Dendritic cell treated with granulocyte-macrophage colony-stimulating factor and Interleukin-4, amounts not matched to agents 40 ng/mL and 50 ng/mL, for 4 days (primary cell): ENCODE measurements at regions not wholly inside any gene's neighbourhood (a gene's known extent, or its start where the extent isn't known, plus 50 kb on each side); places are given as distances from the start of the nearest gene placed in this dataset.

Source experiments
- H3K27ac Mint-ChIP-seq: one replicate; pipeline ENCODE4 v1.8.0; 2022; ENCODE audit warnings: mild to moderate bottlenecking, mixed read lengths
- H3K27me3 Mint-ChIP-seq: one replicate; pipeline ENCODE4 v1.8.0; 2022; ENCODE audit warnings: mild to moderate bottlenecking, mixed read lengths
- H3K36me3 Mint-ChIP-seq: one replicate; pipeline ENCODE4 v1.8.0; 2022; ENCODE audit warnings: low read depth, mixed read lengths
- H3K4me1 Mint-ChIP-seq: one replicate; pipeline ENCODE4 v1.8.0; 2022; ENCODE audit warnings: low read depth, mixed read lengths
- H3K4me3 Mint-ChIP-seq: one replicate; pipeline ENCODE4 v1.8.0; 2022; ENCODE audit warnings: mild to moderate bottlenecking, moderate library complexity, mixed read lengths
- H3K9me3 Mint-ChIP-seq: one replicate; pipeline ENCODE4 v1.8.0; 2022; ENCODE audit warnings: mixed read lengths
- intact Hi-C: fragments of 100-400 bp; cut with micrococcal nuclease; formaldehyde crosslinking; loops from one replicate; pipeline ENCODE4 v1.15.0; 2022

DNA sequence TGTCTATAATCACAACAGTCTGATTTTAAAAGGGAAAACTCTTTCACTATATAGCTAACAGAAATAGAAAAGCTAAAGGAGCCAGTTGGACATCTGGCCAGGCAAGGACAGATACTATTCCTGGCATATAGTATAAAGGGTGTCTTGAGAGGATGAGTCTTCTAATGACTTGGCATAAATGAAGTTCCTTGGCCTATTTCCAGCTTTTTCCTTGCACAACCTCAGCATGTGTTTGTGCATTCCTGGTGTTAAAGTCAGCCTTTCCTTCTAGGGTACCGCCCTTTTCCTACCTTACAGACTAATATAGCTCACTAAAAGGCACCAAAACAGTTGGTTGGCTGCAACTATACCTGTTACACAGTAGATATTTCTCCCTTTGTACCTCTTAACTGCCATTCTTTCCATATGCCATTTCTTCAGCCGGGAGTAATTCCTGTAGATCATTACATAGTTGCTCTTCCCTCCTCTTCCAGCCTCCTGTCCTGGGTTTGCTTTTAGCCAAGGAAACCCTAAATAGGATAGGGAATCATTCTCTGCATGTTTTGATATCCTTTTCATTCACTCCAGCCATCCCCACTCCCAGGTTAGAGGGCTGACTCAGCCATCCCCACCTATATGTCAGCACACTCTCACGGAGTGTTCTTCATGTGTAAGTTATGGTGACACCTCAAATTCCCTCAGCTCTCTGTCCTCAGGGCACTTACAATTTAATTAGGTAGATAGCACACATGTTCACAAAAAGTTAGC lies 102.1 kb upstream of the MDFIC start:
- H3K4me1 Mint-ChIP-seq: no peaks in the 10 kb centered on the region
- H3K4me3 Mint-ChIP-seq: no peak overlapping the region
- H3K36me3 Mint-ChIP-seq: no peaks in the 10 kb centered on the region
- no peak overlapping the region for H3K27ac Mint-ChIP-seq
- H3K9me3 Mint-ChIP-seq: no peaks in the 10 kb centered on the region
- intact Hi-C loops: no loop called here
- no peaks in the 10 kb centered on the region for H3K27me3 Mint-ChIP-seq

GRCh38 chr7:114821030-114821900 lies 100.6 kb upstream of the MDFIC start:
- H3K27ac Mint-ChIP-seq: no peak overlapping the region
- peaks cover 8% of the 10 kb centered on the region for H3K9me3 Mint-ChIP-seq
- no peak overlapping the region for H3K4me3 Mint-ChIP-seq
- H3K4me1 Mint-ChIP-seq: no peaks in the 10 kb centered on the region
- no peaks in the 10 kb centered on the region for H3K36me3 Mint-ChIP-seq
- intact Hi-C loops: no loop called here
- no peaks in the 10 kb centered on the region for H3K27me3 Mint-ChIP-seq

GRCh38 chr7:114822131-114822530 lies 99.8 kb upstream of the MDFIC start:
- H3K27ac Mint-ChIP-seq: no peak overlapping the region
- H3K4me1 Mint-ChIP-seq: no peaks in the 10 kb centered on the region
- intact Hi-C loops: no loop called here
- H3K4me3 Mint-ChIP-seq: no peak overlapping the region
- no peaks in the 10 kb centered on the region for H3K36me3 Mint-ChIP-seq
- peaks cover 9% of the 10 kb centered on the region for H3K9me3 Mint-ChIP-seq
- no peaks in the 10 kb centered on the region for H3K27me3 Mint-ChIP-seq

GRCh38 chr7:114822844-114823243 lies 99.0 kb upstream of the MDFIC start:
- intact Hi-C loops: no loop called here
- no peaks in the 10 kb centered on the region for H3K36me3 Mint-ChIP-seq
- no peak overlapping the region for H3K4me3 Mint-ChIP-seq
- no peak overlapping the region for H3K27ac Mint-ChIP-seq
- no peaks in the 10 kb centered on the region for H3K27me3 Mint-ChIP-seq
- peaks cover 9% of the 10 kb centered on the region for H3K9me3 Mint-ChIP-seq
- no peaks in the 10 kb centered on the region for H3K4me1 Mint-ChIP-seq

- Mint-ChIP-seq H3K36me3 (no peaks in the 10 kb centered on the region), H3K27ac (no peak overlapping the region), H3K4me1 (no peaks in the 10 kb centered on the region), H3K4me3 (no peak overlapping the region), H3K9me3 (peaks cover 9% of the 10 kb centered on the region), H3K27me3 (no peaks in the 10 kb centered on the region)
- intact Hi-C loops: no loop called here
Observed at GRCh38 chr7:114823290-114823689, 98.6 kb upstream of the MDFIC start.

- H3K4me3 Mint-ChIP-seq: no peak overlapping the region
- no peak overlapping the region for H3K27ac Mint-ChIP-seq
- no peaks in the 10 kb centered on the region for H3K4me1 Mint-ChIP-seq
- intact Hi-C loops: no loop called here
- peaks cover 9% of the 10 kb centered on the region for H3K9me3 Mint-ChIP-seq
- H3K36me3 Mint-ChIP-seq: no peaks in the 10 kb centered on the region
- H3K27me3 Mint-ChIP-seq: no peaks in the 10 kb centered on the region
Observed at GRCh38 chr7:114825423-114825951, 96.4 kb upstream of the MDFIC start.

DNA sequence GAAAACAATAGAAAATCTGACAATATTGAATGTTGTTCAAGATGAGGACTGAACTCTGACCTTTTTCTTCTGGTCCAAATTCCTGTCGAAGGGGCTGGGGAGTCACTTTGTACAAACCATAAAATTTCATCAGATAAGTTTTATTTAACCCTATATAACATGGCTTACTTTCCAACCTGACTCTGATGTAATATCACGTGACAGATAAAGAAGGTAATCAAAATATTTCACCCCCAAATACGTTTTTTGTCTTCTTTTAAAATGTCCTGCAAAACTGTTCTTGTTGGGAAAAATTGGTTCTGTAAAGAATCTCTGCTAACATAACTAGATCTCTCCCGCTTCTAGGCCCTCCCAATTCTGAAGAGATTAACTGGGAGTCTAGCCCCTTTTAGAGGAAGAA lies 90.9 kb upstream of the MDFIC start:
- H3K36me3 Mint-ChIP-seq: no peaks in the 10 kb centered on the region
- peaks cover 5% of the 10 kb centered on the region for H3K9me3 Mint-ChIP-seq
- no peak overlapping the region for H3K4me3 Mint-ChIP-seq
- no peaks in the 10 kb centered on the region for H3K27me3 Mint-ChIP-seq
- no peaks in the 10 kb centered on the region for H3K4me1 Mint-ChIP-seq
- intact Hi-C loops: no loop called here
- no peak overlapping the region for H3K27ac Mint-ChIP-seq

GRCh38 chr7:114832906-114833595 lies 88.8 kb upstream of the MDFIC start:
- Mint-ChIP-seq H3K27me3 (no peaks in the 10 kb centered on the region), H3K9me3 (no peaks in the 10 kb centered on the region), H3K27ac (no peak overlapping the region), H3K4me1 (no peaks in the 10 kb centered on the region), H3K36me3 (no peaks in the 10 kb centered on the region), H3K4me3 (no peak overlapping the region)
- intact Hi-C loops: no loop called here

- no peaks in the 10 kb centered on the region for H3K36me3 Mint-ChIP-seq
- no peaks in the 10 kb centered on the region for H3K4me1 Mint-ChIP-seq
- no peaks in the 10 kb centered on the region for H3K9me3 Mint-ChIP-seq
- H3K27ac Mint-ChIP-seq: no peak overlapping the region
- no peak overlapping the region for H3K4me3 Mint-ChIP-seq
- intact Hi-C loops: no loop called here
- no peaks in the 10 kb centered on the region for H3K27me3 Mint-ChIP-seq
Observed at GRCh38 chr7:114835303-114835702, 86.6 kb upstream of the MDFIC start.

GRCh38 chr7:114835861-114836260 lies 86.0 kb upstream of the MDFIC start:
- H3K9me3 Mint-ChIP-seq: no peaks in the 10 kb centered on the region
- no peaks in the 10 kb centered on the region for H3K27me3 Mint-ChIP-seq
- intact Hi-C loops: no loop called here
- H3K27ac Mint-ChIP-seq: no peak overlapping the region
- H3K4me1 Mint-ChIP-seq: no peaks in the 10 kb centered on the region
- no peak overlapping the region for H3K4me3 Mint-ChIP-seq
- no peaks in the 10 kb centered on the region for H3K36me3 Mint-ChIP-seq

DNA sequence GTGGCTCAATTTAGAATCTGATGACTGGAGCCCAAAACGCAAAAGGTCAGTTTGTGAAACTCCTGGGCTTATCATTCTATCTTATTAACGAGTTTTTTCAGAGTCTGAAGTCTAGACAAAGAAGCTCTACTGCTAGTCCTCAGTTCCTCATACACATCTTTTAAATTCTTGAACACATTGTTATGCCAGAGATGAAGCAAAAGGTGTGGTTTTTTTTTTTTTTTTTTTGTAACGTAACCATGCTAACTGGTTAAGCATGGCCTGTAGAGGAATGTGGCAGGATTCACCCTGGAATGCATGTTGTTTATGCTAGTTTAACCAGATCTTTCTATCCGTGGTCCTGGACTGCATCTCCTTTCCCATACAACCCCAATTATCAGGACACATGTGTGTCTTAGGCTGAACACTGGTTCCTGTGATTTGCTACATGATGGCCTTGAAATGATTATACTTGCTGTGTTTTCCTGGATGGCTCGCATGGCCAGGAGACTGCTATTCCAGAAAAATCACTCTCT lies 79.3 kb upstream of the MDFIC start:
- H3K9me3 Mint-ChIP-seq: no peaks in the 10 kb centered on the region
- intact Hi-C loops: no loop called here
- no peaks in the 10 kb centered on the region for H3K27me3 Mint-ChIP-seq
- no peak overlapping the region for H3K27ac Mint-ChIP-seq
- H3K4me3 Mint-ChIP-seq: no peak overlapping the region
- no peaks in the 10 kb centered on the region for H3K4me1 Mint-ChIP-seq
- H3K36me3 Mint-ChIP-seq: no peaks in the 10 kb centered on the region

- Mint-ChIP-seq H3K27me3 (no peaks in the 10 kb centered on the region), H3K27ac (no peak overlapping the region), H3K4me3 (no peak overlapping the region), H3K9me3 (no peaks in the 10 kb centered on the region), H3K36me3 (no peaks in the 10 kb centered on the region), H3K4me1 (no peaks in the 10 kb centered on the region)
- intact Hi-C loops: no loop called here
Observed at GRCh38 chr7:114843102-114843501, 78.8 kb upstream of the MDFIC start.

DNA sequence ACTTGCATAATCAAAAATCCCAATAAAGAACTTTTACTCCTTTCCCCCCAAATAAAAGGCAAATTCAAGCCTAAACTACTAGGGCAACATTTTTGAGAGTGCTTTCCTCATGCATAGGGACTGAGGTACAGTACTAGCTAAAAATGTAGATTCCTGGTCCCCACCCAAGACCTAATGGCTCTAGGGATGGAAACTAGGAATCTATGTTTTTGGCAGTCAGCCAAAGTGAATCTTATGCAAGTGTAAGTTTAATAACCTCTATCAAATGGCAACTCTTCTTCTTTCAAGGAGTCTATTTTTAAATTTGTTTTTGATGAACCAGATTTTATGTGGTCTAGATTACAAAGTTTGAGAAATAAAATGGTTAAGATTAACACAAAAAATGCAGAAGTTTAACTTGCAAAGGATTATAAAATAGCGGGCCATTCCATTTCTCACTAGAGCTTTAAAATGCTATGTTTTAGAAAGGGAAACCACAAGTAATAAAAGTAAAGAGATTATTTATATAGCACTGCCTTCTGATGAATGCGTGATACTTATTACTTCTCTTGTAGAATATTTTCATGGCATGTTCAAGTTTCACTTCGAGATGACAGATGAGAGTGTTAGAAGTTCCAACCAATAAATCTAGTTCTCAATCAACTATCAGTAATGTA lies 70.4 kb upstream of the MDFIC start:
- Mint-ChIP-seq H3K9me3 (no peaks in the 10 kb centered on the region), H3K27me3 (no peaks in the 10 kb centered on the region), H3K27ac (no peak overlapping the region), H3K4me3 (no peak overlapping the region), H3K4me1 (no peaks in the 10 kb centered on the region), H3K36me3 (no peaks in the 10 kb centered on the region)
- intact Hi-C loops: no loop called here
